ENCODE measurements at regions not wholly inside any gene's neighbourhood (a gene's known extent, or its start where the extent isn't known, plus 50 kb on each side); places are given as distances from the start of the nearest gene placed in this dataset.

DNA sequence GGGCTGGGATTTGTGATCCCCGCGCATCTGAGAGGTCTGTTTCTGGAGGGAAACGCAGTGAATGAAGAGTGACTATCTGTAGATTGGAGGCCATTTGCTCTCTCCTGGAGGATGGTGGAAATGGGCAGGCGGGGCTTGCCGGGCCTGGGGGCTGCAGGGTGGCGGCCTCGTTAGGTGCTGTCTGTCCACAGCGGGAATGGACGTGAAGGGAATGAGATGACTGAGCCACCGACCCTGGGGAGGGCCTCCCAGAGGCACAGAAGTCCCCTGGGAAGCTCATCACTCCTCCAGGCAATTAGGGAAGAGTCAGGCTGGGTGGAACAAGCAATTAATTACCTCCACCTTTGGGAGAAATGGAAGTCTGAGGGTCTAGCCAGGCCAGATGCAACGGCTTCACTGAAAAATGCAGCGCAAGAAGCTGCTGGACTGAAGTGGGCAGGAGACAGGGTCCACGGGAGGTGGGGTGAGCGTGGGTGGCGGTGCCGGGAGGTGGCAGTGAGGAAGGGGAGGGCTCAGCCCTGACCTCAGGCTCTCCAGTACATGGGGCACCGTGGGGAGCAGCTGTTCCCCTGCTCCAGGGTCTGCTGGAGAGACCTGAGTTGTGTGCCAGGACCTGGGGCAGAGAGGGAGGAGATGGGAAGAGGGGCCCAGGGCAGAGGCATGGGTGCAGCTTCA is 524.5 kb downstream of the BRD1 start:
- no TSS peak for BruUV-seq (replicated peaks)
- no peak overlapping the region for H3K4me2 ChIP-seq (ENCODE audit: low read depth, low read length)
- no peaks in the 10 kb centered on the region for H3K4me1 ChIP-seq (ENCODE audit: insufficient read depth, low read length)
- ATAC-seq (no peak), DNase-seq (ENCODE audit: low spot score) (no peak), FAIRE-seq (no peak)
- H3K36me3 ChIP-seq (replicated peaks in 1 of 2; ENCODE audit: control insufficient read depth in 1 of 2, insufficient read depth in 2 of 2, low read length in 2 of 2), result no peaks in the 10 kb centered on the region
- no peak overlapping the region for H3K27ac ChIP-seq (ENCODE audit: extremely low read length, insufficient read depth, low read length)
- WGBS (ENCODE audit: low lambda C conversion rate), result 13% methylated on average over 16 of the region's 17 CpGs
- ChIA-PET POLR2A (no interaction called here), CTCF (ENCODE audit: low intra/inter-chr PET ratio, low total read pairs) (no interaction called here)
- no peaks in the 10 kb centered on the region for H3K79me2 ChIP-seq (ENCODE audit: insufficient read depth, low read length)
- H2AFZ ChIP-seq (ENCODE audit: low read length), result no peak overlapping the region
- H3K27me3 ChIP-seq (ENCODE audit: control insufficient read depth in 1 of 2, insufficient read depth in 2 of 2, low read length in 2 of 2), result peaks cover 12 to 73% of the 10 kb centered on the region in 2 experiments; a peak in 4 of 5 replicates
- in situ Hi-C loops (cut with HindIII; ENCODE audit: extremely low pct_ligation_motif_present, low pct_unique_long_range_greater_than_20kb) (loop anchor here (10.0 to 25.0 kb wide), 2 partner anchors 358 to 741 kb away; no protein-coding TSS in a partner anchor), intact Hi-C loops (cut with micrococcal nuclease; ENCODE audit: unreplicated experiment) (no loop called here)
- no peak overlapping the region for H3K4me3 ChIP-seq (replicated peaks in 1 of 3; ENCODE audit: insufficient read depth in 1 of 3, low read depth in 2 of 3, low read length in 3 of 3)
- no peak for TF ChIP-seq ZNF496 (CRISPR knock-in tag; IDR thresholded peaks at IDR 0.05; ENCODE audit: insufficient replicate concordance)
- TF ChIP-seq, protein P1, sequence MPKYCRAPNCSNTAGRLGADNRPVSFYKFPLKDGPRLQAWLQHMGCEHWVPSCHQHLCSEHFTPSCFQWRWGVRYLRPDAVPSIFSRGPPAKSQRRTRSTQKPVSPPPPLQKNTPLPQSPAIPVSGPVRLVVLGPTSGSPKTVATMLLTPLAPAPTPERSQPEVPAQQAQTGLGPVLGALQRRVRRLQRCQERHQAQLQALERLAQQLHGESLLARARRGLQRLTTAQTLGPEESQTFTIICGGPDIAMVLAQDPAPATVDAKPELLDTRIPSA (CRISPR knock-in tag; IDR thresholded peaks at IDR 0.05; ENCODE audit: borderline replicate concordance), result no peak
- TF ChIP-seq, protein P2, sequence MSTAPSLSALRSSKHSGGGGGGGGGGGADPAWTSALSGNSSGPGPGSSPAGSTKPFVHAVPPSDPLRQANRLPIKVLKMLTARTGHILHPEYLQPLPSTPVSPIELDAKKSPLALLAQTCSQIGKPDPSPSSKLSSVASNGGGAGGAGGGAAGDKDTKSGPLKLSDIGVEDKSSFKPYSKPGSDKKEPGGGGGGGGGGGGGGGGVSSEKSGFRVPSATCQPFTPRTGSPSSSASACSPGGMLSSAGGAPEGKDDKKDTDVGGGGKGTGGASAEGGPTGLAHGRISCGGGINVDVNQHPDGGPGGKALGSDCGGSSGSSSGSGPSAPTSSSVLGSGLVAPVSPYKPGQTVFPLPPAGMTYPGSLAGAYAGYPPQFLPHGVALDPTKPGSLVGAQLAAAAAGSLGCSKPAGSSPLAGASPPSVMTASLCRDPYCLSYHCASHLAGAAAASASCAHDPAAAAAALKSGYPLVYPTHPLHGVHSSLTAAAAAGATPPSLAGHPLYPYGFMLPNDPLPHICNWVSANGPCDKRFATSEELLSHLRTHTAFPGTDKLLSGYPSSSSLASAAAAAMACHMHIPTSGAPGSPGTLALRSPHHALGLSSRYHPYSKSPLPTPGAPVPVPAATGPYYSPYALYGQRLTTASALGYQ (CRISPR knock-in tag; IDR thresholded peaks at IDR 0.05), result no peak
- TF ChIP-seq ZNF24 (IDR thresholded peaks at IDR 0.05), result no peak
- no peak for TF ChIP-seq RAD21 (CRISPR knock-in tag; IDR thresholded peaks at IDR 0.05)
- TF ChIP-seq SMARCE1 (IDR thresholded peaks at IDR 0.05; ENCODE audit: borderline replicate concordance), result no peak
- H4K20me1 ChIP-seq (ENCODE audit: insufficient read depth, low read length), result no peaks in the 10 kb centered on the region
- no peak overlapping the region for H3K9ac ChIP-seq (ENCODE audit: insufficient read depth, low read depth, low read length)
- H3K9me3 ChIP-seq (ENCODE audit: low read length), result no peaks in the 10 kb centered on the region

Measured in HepG2 (cell line).